AG09319 (cell line): ENCODE measurements at regions not wholly inside any gene's neighbourhood (a gene's known extent, or its start where the extent isn't known, plus 50 kb on each side); places are given as distances from the start of the nearest gene placed in this dataset.

ENCODE experiments used
- DNase-seq: peaks from one replicate; pipeline ENCODE4 v3.0.0-alpha.2; 2010; ENCODE audit warnings: low read depth; ENCODE audit errors: extremely low read depth
- TF ChIP-seq, protein P1 (sequence below): IDR thresholded peaks from 2 replicates; pipeline ENCODE4 v1.5.1; 2011; ENCODE audit warnings: low read depth, mild to moderate bottlenecking, inconsistent platforms, low read length, moderate library complexity

DNA sequence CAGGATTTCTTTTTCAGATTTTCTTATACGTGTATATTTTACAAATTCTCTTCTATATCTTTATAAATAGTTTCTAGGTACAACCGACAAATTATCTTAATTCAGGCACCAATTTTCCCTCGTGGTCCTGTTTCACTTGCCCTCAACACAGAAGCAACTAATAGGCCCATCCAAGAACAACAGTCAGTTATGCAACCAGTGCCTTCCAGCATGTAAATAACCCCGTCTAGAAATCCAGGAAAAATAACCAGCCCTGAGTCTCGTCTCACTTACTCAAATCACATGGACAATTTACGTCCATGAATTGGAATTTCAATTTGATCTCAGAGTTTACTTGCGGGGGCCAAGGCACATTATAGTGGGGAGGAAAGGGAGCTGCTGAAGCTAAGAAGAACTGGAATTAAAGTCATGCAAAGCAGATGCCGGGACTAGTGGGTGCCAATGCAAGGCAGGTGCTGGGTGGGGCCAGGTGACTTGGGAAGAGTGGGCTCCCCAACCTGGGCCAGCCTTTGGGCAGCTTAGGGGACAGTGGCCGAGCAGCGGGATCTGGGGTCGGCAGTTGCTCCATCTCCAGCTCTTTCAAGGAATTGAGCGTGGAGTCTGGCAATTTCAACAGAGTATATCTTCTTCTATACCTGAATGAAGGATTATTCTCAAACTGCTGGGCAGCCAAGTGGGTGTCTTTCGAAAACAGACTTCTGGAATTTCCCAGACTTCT lies 121.7 kb downstream of the EDN3 start:
- TF ChIP-seq, protein P1, sequence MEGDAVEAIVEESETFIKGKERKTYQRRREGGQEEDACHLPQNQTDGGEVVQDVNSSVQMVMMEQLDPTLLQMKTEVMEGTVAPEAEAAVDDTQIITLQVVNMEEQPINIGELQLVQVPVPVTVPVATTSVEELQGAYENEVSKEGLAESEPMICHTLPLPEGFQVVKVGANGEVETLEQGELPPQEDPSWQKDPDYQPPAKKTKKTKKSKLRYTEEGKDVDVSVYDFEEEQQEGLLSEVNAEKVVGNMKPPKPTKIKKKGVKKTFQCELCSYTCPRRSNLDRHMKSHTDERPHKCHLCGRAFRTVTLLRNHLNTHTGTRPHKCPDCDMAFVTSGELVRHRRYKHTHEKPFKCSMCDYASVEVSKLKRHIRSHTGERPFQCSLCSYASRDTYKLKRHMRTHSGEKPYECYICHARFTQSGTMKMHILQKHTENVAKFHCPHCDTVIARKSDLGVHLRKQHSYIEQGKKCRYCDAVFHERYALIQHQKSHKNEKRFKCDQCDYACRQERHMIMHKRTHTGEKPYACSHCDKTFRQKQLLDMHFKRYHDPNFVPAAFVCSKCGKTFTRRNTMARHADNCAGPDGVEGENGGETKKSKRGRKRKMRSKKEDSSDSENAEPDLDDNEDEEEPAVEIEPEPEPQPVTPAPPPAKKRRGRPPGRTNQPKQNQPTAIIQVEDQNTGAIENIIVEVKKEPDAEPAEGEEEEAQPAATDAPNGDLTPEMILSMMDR: no peak
- no peak for DNase-seq

DNA sequence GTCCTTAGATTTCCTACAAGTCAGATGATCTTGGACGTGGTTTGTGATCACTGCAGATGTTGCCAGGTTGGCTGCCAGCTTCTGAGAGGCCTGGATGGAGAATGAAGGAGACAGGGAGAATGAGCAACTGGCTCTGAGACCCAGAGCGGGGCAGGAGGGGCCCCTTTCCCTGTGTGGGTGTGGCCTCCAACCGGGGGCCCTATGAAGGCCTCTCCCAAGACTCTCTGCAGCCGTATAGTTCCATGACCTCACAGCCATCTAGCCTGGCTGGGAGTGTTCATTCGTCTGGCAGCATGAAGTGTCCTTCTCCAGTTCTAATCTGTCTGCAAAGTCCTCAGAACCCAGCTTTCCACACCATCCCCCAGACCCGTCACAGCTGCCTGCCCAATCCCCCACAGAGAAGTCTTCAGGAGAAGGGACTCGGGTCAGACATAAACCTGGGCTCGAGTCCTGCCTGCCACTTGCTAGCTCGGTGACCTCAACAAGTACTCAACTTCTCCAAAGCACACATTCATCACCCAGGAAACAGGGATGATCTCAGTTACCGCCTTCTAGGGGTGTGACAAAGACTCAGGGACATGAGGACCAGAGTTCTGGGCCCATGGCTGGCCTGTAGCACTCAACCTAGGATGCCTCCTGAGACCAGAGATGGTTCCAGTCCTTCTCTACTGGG lies 122.6 kb downstream of the EDN3 start:
- TF ChIP-seq, protein P1: no peak
- DNase-seq: no peak

DNA sequence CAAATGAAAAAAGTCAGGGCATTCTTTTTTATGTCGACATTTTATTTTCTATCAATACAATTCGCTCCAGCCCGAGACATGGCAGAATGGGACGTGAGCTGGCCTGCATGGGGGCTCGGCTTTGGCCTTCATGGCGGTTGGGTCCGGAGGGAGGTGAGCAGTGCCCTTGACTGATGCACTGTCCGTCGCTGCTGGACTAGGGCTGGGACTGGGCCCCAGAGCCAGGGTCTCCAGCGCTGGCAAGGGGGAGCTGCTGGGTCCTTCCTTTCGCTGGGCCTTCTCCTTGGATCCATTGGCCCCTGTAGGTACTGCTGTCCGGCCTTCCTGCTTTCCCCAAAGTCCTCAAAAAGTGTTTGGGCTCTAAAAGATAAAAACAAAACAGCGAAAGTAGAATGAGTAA lies 124.6 kb downstream of the EDN3 start:
- DNase-seq: no peak
- TF ChIP-seq, protein P1: no peak

DNA sequence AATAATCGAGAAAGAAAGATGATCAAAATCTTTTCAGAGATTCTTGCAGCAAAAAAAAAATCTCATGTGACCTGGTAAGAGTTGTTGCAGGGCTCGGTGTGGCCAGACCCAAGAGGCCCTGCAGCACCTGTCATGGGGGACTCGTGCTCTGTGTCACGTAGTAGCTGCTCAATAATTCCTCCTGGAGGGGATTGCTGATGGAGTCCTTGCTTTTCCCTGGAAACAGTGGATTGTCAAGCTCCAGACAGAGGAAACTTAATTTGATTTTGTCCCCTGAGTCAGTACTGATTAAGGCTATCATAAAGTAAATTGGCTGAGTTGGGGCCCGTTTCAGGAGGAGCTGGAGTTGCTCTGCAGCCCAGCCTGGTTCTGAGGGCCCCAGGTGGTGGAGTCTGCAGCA lies 125.2 kb downstream of the EDN3 start:
- TF ChIP-seq, protein P1: no peak
- DNase-seq: no peak

DNA sequence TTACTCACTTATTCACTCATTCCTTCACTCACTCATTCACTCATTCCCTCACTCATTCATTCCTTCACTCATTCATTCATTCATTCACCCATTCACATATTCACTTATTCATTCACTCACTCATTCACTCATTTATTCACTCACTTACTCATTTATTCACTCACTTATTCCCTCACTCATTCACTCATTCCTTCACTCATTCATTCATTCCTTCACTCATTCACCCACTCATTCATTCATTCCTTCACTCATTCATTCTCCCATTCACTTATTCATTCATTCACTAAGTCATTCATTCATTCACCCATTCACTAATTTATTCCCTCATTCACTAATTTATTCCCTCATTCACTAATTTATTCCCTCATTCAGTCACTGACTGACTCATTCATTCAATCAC lies 127.6 kb downstream of the EDN3 start:
- no peak for DNase-seq

DNA sequence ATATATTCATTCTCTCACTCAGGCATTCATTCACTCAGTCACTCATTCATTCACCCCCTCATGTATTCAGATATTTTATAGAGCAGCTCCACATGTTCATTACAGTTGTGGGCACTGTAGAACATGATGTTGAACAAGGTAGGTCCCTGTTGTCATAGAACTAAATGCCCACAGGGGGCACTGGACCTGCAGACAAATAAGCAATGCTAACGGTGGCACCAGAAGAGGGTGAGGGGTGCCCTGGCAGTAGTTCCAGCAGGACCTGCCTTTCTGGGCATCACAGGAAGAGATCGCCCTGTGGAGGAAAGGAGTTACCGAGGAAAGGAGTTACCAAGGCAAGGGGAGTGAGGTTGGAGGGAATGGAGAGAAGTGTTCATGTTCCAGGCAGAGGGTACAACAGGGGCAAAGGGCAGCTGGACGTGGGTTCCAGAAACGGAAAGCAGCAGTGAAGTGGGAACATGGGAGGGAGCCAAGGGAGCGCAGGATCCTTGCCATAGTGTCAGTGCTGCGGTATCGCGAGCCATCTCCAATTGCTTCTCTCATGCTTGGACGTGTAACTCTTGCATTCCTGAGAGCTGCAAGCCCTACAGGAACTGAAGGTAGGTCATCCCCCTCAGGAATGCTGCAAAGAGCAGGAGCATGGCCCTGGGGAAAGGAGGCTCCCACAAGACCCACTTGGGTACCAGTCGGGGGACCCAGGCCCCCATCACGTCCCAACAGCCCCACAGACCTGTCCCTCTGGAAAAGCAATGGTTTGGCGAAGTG lies 128.2 kb downstream of the EDN3 start:
- DNase-seq: no peak
- TF ChIP-seq, protein P1: no peak; the same call in 1 of the 2 replicates

More for the DNA sequence above, 127.6 kb downstream of the EDN3 start:
- TF ChIP-seq, protein P1: no peak

DNA sequence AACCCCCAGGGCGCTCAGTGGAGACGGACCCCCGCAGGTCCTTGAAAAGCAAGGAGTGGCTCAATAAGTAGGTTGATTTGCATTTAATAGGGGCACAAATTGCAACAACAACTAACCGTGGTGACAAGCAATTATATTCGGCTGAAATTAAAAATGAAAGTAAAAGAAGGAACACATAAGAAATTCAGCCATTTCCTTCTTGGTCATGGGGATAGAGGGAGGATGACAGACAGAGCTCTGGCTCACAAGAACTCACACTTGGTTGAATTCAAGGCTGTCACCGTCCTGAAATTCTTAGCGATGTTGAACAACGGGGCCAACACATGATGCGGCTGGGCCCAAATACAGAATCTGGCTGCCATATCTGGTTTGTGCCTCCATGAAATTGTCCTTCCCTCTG lies 129.0 kb downstream of the EDN3 start:
- TF ChIP-seq, protein P1: no peak
- no peak for DNase-seq
